ENCODE measurements at regions not wholly inside any gene's neighbourhood (a gene's known extent, or its start where the extent isn't known, plus 50 kb on each side); places are given as distances from the start of the nearest gene placed in this dataset.

GRCh38 chr22:48072777-48073176 lies 1310.3 kb downstream of the TBC1D22A start:
- TF ChIP-seq POLR2AphosphoS5 (IDR thresholded peaks at IDR 0.05): no peak
- TF ChIP-seq CTCF (IDR thresholded peaks at IDR 0.05): no peak
- no peak for TF ChIP-seq POLR2A (IDR thresholded peaks at IDR 0.05)
